Neutrophil (primary cell): ENCODE measurements at regions not wholly inside any gene's neighbourhood (a gene's known extent, or its start where the extent isn't known, plus 50 kb on each side); places are given as distances from the start of the nearest gene placed in this dataset.

Experiments
- H3K27ac ChIP-seq: fragments of 200-600 bp; sonication (generic); 2 replicates; pipeline ENCODE4 v1.5.1; 2016; ENCODE audit warnings: mild to moderate bottlenecking, moderate library complexity
- H3K27me3 ChIP-seq: fragments of 200-600 bp; sonication (generic); 2 replicates; pipeline ENCODE4 v1.6.0; 2016; ENCODE audit warnings: mild to moderate bottlenecking
- H3K36me3 ChIP-seq: fragments of 200-600 bp; sonication (generic); 2 replicates; pipeline ENCODE4 v1.5.1; 2017
- H3K4me1 ChIP-seq, 2 experiments: fragments of 200-600 bp in 1 of 2; sonication (generic) in 1 of 2; 1 replicate in 1 of 2; 2 replicates in 1 of 2; pipeline versions ENCODE4 v1.5.1 to v1.6.1; 2013 to 2016; ENCODE audit warnings: low read depth in 1 of 2, low read length in 1 of 2, mild to moderate bottlenecking in 1 of 2, moderate library complexity in 1 of 2; ENCODE audit not compliant: control insufficient read depth in 1 of 2, insufficient read depth in 1 of 2
- H3K4me3 ChIP-seq, 2 experiments: fragments of 200-600 bp in 1 of 2; sonication (generic) in 1 of 2; 1 replicate in 1 of 2; 2 replicates in 1 of 2; pipeline ENCODE4 v1.5.1; 2013 to 2016; ENCODE audit warnings: low read depth in 1 of 2, low read length in 1 of 2, mild to moderate bottlenecking in 1 of 2, moderate library complexity in 1 of 2
- H3K9me3 ChIP-seq: fragments of 200-600 bp; sonication (generic); 2 replicates; pipeline ENCODE4 v1.5.1; 2016
- TF ChIP-seq, protein P1 (sequence below): fragments of 200-600 bp; sonication (generic); IDR thresholded peaks from 2 replicates; pipeline ENCODE4 v1.5.1; 2016; ENCODE audit warnings: antibody characterized with exemption

GRCh38 chr3:22745321-22745720 lies 457.8 kb upstream of the UBE2E2 start:
- TF ChIP-seq, protein P1, sequence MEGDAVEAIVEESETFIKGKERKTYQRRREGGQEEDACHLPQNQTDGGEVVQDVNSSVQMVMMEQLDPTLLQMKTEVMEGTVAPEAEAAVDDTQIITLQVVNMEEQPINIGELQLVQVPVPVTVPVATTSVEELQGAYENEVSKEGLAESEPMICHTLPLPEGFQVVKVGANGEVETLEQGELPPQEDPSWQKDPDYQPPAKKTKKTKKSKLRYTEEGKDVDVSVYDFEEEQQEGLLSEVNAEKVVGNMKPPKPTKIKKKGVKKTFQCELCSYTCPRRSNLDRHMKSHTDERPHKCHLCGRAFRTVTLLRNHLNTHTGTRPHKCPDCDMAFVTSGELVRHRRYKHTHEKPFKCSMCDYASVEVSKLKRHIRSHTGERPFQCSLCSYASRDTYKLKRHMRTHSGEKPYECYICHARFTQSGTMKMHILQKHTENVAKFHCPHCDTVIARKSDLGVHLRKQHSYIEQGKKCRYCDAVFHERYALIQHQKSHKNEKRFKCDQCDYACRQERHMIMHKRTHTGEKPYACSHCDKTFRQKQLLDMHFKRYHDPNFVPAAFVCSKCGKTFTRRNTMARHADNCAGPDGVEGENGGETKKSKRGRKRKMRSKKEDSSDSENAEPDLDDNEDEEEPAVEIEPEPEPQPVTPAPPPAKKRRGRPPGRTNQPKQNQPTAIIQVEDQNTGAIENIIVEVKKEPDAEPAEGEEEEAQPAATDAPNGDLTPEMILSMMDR, result no peak
- no peaks in the 10 kb centered on the region for H3K27me3 ChIP-seq
- H3K9me3 ChIP-seq, result no peaks in the 10 kb centered on the region
- no peak overlapping the region for H3K4me3 ChIP-seq
- H3K36me3 ChIP-seq, result no peaks in the 10 kb centered on the region
- H3K4me1 ChIP-seq, result no peaks in the 10 kb centered on the region
- H3K27ac ChIP-seq, result no peak overlapping the region

- no peaks in the 10 kb centered on the region for H3K36me3 ChIP-seq
- no peaks in the 10 kb centered on the region for H3K27me3 ChIP-seq
- TF ChIP-seq, protein P1, result no peak
- H3K4me1 ChIP-seq, result no peaks in the 10 kb centered on the region
- no peak overlapping the region for H3K27ac ChIP-seq
- H3K9me3 ChIP-seq, result no peaks in the 10 kb centered on the region
- H3K4me3 ChIP-seq, result no peak overlapping the region
Measured at GRCh38 chr3:22746221-22746620, 456.9 kb upstream of the UBE2E2 start.

GRCh38 chr3:22748453-22749045 lies 454.6 kb upstream of the UBE2E2 start:
- Histone ChIP-seq H3K4me1 (no peaks in the 10 kb centered on the region), H3K4me3 (no peak overlapping the region), H3K27me3 (no peaks in the 10 kb centered on the region), H3K27ac (no peak overlapping the region), H3K36me3 (no peaks in the 10 kb centered on the region), H3K9me3 (no peaks in the 10 kb centered on the region)
- TF ChIP-seq, protein P1, result no peak

DNA sequence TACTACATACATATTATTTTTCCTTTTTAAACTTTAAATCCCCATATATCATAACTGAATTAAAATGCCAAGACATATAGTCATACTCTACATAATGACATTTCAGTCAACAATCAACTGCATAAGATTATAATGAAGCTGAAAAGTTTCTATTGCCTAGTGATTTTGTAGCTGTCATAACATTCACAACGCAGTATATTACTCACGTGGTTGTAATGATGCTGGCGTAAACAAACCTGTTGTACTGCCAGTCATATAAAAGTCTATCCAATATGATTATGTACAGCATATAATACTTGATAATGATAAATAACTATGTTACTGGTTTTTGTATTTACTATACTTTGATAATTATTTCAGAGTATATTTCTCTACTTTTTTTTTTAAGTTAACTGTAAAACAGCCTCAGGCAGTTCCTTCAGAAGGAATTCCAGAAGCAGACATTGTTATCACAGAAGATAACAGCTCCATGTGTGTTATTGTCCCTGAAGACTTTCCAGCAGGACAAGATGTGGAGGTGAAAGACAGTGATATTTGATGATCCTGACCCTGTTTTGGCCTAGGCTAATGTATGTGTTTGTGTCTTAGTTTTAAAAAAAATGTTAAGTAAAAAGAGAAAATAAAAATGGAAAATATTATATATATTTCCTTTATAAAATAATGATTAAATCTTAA lies 443.4 kb upstream of the UBE2E2 start:
- Histone ChIP-seq H3K4me3 (no peak overlapping the region), H3K36me3 (no peaks in the 10 kb centered on the region), H3K4me1 (no peaks in the 10 kb centered on the region), H3K27me3 (no peaks in the 10 kb centered on the region), H3K27ac (no peak overlapping the region), H3K9me3 (no peaks in the 10 kb centered on the region)
- TF ChIP-seq, protein P1, result no peak

DNA sequence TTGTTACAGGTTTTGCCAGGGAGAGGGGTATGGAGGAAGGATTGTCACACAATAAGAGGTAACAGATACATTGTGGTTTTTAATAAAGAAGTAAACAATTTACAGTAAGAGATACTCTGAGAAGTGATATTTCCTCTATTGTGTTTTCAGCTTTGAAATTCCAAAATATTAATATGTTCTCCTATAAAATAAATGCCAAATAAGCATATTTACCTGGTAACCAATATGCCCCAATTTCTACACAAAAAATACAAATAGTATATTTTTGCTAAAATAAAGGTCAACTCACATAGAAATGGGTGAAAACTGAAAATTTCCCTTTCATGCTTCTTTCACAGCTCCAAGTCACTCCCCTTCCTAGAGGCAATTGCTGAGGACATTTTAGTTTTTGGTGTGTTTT lies 437.4 kb upstream of the UBE2E2 start:
- no peak overlapping the region for H3K27ac ChIP-seq
- no peaks in the 10 kb centered on the region for H3K27me3 ChIP-seq
- no peaks in the 10 kb centered on the region for H3K4me1 ChIP-seq
- TF ChIP-seq, protein P1, result no peak
- H3K4me3 ChIP-seq, result no peak overlapping the region
- no peaks in the 10 kb centered on the region for H3K36me3 ChIP-seq
- H3K9me3 ChIP-seq, result no peaks in the 10 kb centered on the region
